SKM-1 (cell line): ENCODE measurements at regions not wholly inside any gene's neighbourhood (a gene's known extent, or its start where the extent isn't known, plus 50 kb on each side); places are given as distances from the start of the nearest gene placed in this dataset.
"Not testable (repeated sequence)": the region's sequence is repeated elsewhere in the genome, so short reads cannot be mapped to it uniquely, and the experiment has no call there.

ENCODE experiments used
- DNase-seq: peaks from one replicate; lab custom pipeline; 2025; ENCODE audit not compliant: unreplicated experiment; lab: John Stamatoyannopoulos, UW

GRCh38 chr7:91755121-91755520 lies 125.4 kb downstream of the MTERF1 start:
- not testable (repeated sequence) for DNase-seq

- DNase-seq: no peak
Observed at GRCh38 chr7:91759205-91759863, 121.2 kb downstream of the MTERF1 start.

- DNase-seq: no peak
Observed at GRCh38 chr7:91767820-91768219, 112.7 kb downstream of the MTERF1 start.

- DNase-seq: no peak
Observed at GRCh38 chr7:91771394-91771793, 109.1 kb downstream of the MTERF1 start.

- DNase-seq: no peak
Observed at GRCh38 chr7:91771921-91772815, 108.3 kb downstream of the MTERF1 start.

GRCh38 chr7:91776171-91776570 lies 104.3 kb downstream of the MTERF1 start:
- DNase-seq: no peak

GRCh38 chr7:91777522-91777921 lies 103.0 kb downstream of the MTERF1 start:
- no peak for DNase-seq

- DNase-seq: no peak
Observed at GRCh38 chr7:91778416-91778815, 102.1 kb downstream of the MTERF1 start.

GRCh38 chr7:91780521-91780920 lies 100.0 kb downstream of the MTERF1 start:
- DNase-seq: no peak

- no peak for DNase-seq
Observed at GRCh38 chr7:91784469-91784868, 96.0 kb downstream of the MTERF1 start.

- DNase-seq: no peak
Observed at GRCh38 chr7:91787931-91788330, 92.6 kb downstream of the MTERF1 start.

GRCh38 chr7:91789086-91789485 lies 91.4 kb downstream of the MTERF1 start:
- no peak for DNase-seq

- no peak for DNase-seq
Observed at GRCh38 chr7:91789558-91789957, 90.9 kb downstream of the MTERF1 start.

- DNase-seq: not testable (repeated sequence)
Observed at GRCh38 chr7:91790646-91791045, 89.9 kb downstream of the MTERF1 start.

- DNase-seq: no peak
Observed at GRCh38 chr7:91796122-91796521, 84.4 kb downstream of the MTERF1 start.

GRCh38 chr7:91798425-91798824 lies 82.1 kb downstream of the MTERF1 start:
- no peak for DNase-seq

- DNase-seq: no peak
Observed at GRCh38 chr7:91800389-91800788, 80.1 kb downstream of the MTERF1 start.

- no peak for DNase-seq
Observed at GRCh38 chr7:91801331-91801983, 79.0 kb downstream of the MTERF1 start.

- DNase-seq: no peak
Observed at GRCh38 chr7:91811236-91811635, 69.3 kb downstream of the MTERF1 start.

GRCh38 chr7:91811641-91812040 lies 68.9 kb downstream of the MTERF1 start:
- DNase-seq: no peak

- no peak for DNase-seq
Observed at GRCh38 chr7:91812388-91812787, 68.1 kb downstream of the MTERF1 start.

- DNase-seq: no peak
Observed at GRCh38 chr7:91814189-91814588, 66.3 kb downstream of the MTERF1 start.
